ENCODE measurements at regions not wholly inside any gene's neighbourhood (a gene's known extent, or its start where the extent isn't known, plus 50 kb on each side); places are given as distances from the start of the nearest gene placed in this dataset.

DNA sequence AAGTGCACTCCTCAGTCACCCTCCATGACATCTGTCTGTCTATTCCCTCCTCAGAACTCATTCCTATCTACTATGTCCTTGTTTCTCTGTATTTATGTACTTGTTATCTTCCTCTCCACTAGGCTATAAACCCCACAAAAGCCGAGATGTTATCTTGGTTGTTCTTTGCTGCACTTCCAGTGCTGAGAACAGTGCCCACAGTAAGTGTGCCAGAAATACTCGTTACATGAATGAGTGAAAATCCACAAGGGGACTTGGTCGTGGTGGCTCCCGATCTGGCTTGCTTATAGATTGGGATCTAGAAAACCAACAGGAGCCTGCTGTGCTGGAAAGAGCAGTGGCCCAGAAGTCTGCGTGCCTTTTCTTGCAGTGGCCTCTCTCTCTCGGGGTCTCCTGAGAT, 111.9 kb upstream of the PRMT8 start:
- TF ChIP-seq, protein P1, sequence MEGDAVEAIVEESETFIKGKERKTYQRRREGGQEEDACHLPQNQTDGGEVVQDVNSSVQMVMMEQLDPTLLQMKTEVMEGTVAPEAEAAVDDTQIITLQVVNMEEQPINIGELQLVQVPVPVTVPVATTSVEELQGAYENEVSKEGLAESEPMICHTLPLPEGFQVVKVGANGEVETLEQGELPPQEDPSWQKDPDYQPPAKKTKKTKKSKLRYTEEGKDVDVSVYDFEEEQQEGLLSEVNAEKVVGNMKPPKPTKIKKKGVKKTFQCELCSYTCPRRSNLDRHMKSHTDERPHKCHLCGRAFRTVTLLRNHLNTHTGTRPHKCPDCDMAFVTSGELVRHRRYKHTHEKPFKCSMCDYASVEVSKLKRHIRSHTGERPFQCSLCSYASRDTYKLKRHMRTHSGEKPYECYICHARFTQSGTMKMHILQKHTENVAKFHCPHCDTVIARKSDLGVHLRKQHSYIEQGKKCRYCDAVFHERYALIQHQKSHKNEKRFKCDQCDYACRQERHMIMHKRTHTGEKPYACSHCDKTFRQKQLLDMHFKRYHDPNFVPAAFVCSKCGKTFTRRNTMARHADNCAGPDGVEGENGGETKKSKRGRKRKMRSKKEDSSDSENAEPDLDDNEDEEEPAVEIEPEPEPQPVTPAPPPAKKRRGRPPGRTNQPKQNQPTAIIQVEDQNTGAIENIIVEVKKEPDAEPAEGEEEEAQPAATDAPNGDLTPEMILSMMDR (IDR thresholded peaks at IDR 0.05): no peak
- no peak for TF ChIP-seq POLR2A (IDR thresholded peaks at IDR 0.05)
